ENCODE measurements at regions not wholly inside any gene's neighbourhood (a gene's known extent, or its start where the extent isn't known, plus 50 kb on each side); places are given as distances from the start of the nearest gene placed in this dataset.
"Not testable (repeated sequence)": the region's sequence is repeated elsewhere in the genome, so short reads cannot be mapped to it uniquely, and the experiment has no call there.

GRCh38 chr3:6229778-6230410 lies 631.0 kb upstream of the GRM7 start:
- DNase-seq = no peak

- DNase-seq = no peak
Observed at GRCh38 chr3:6242104-6242503, 618.8 kb upstream of the GRM7 start.

GRCh38 chr3:6248528-6248927 lies 612.4 kb upstream of the GRM7 start:
- DNase-seq = no peak

- DNase-seq = no peak
Observed at GRCh38 chr3:6249679-6250078, 611.2 kb upstream of the GRM7 start.

- DNase-seq = no peak
Observed at GRCh38 chr3:6250167-6250566, 610.7 kb upstream of the GRM7 start.

- no peak for DNase-seq
Observed at GRCh38 chr3:6251612-6252400, 609.1 kb upstream of the GRM7 start.

- no peak for DNase-seq
Observed at GRCh38 chr3:6254490-6254889, 606.4 kb upstream of the GRM7 start.

GRCh38 chr3:6255229-6255628 lies 605.7 kb upstream of the GRM7 start:
- no peak for DNase-seq

- DNase-seq = no peak
Observed at GRCh38 chr3:6260551-6261191, 600.2 kb upstream of the GRM7 start.

- no peak for DNase-seq
Observed at GRCh38 chr3:6262010-6262409, 598.9 kb upstream of the GRM7 start.

- no peak for DNase-seq
Observed at GRCh38 chr3:6264036-6264435, 596.9 kb upstream of the GRM7 start.

GRCh38 chr3:6264906-6265305 lies 596.0 kb upstream of the GRM7 start:
- DNase-seq = no peak

- DNase-seq = no peak
Observed at GRCh38 chr3:6266135-6266534, 594.8 kb upstream of the GRM7 start.

GRCh38 chr3:6273878-6274277 lies 587.0 kb upstream of the GRM7 start:
- no peak for DNase-seq

GRCh38 chr3:6281662-6282061 lies 579.3 kb upstream of the GRM7 start:
- no peak for DNase-seq

- DNase-seq = no peak
Observed at GRCh38 chr3:6282918-6283317, 578.0 kb upstream of the GRM7 start.

GRCh38 chr3:6287088-6287875 lies 573.6 kb upstream of the GRM7 start:
- no peak for DNase-seq

- DNase-seq = no peak
Observed at GRCh38 chr3:6301626-6302025, 559.3 kb upstream of the GRM7 start.

GRCh38 chr3:6315906-6316305 lies 545.0 kb upstream of the GRM7 start:
- DNase-seq = no peak

- DNase-seq = no peak
Observed at GRCh38 chr3:6321999-6322398, 538.9 kb upstream of the GRM7 start.

- DNase-seq = no peak
Observed at GRCh38 chr3:6326771-6327170, 534.1 kb upstream of the GRM7 start.

GRCh38 chr3:6340980-6341325 lies 520.0 kb upstream of the GRM7 start:
- DNase-seq = not testable (repeated sequence)

- DNase-seq = no peak
Observed at GRCh38 chr3:6351752-6352151, 509.2 kb upstream of the GRM7 start.

Measured in hippocampal formation (tissue), 2 donors.